Fibroblast of villous mesenchyme (primary cell): ENCODE measurements at regions not wholly inside any gene's neighbourhood (a gene's known extent, or its start where the extent isn't known, plus 50 kb on each side); places are given as distances from the start of the nearest gene placed in this dataset.
"Not testable (repeated sequence)": the region's sequence is repeated elsewhere in the genome, so short reads cannot be mapped to it uniquely, and the experiment has no call there.

Source experiments
- DNase-seq: peaks from one replicate; pipeline ENCODE4 v3.0.0-alpha.2; 2010; ENCODE audit warnings: low read depth
- H3K4me3 ChIP-seq: 2 replicates; pipeline ENCODE4 v1.5.1; 2011; ENCODE audit warnings: low read depth, mild to moderate bottlenecking, low read length
- TF ChIP-seq, protein P1 (sequence below): IDR thresholded peaks from 2 replicates; pipeline ENCODE4 v1.5.1; 2012; ENCODE audit warnings: low read depth, mild to moderate bottlenecking, low read length; ENCODE audit not compliant: insufficient read depth

GRCh38 chrX:85544609-85545008 lies 165.1 kb upstream of the POF1B start:
- H3K4me3 ChIP-seq, result no peak overlapping the region
- TF ChIP-seq, protein P1, sequence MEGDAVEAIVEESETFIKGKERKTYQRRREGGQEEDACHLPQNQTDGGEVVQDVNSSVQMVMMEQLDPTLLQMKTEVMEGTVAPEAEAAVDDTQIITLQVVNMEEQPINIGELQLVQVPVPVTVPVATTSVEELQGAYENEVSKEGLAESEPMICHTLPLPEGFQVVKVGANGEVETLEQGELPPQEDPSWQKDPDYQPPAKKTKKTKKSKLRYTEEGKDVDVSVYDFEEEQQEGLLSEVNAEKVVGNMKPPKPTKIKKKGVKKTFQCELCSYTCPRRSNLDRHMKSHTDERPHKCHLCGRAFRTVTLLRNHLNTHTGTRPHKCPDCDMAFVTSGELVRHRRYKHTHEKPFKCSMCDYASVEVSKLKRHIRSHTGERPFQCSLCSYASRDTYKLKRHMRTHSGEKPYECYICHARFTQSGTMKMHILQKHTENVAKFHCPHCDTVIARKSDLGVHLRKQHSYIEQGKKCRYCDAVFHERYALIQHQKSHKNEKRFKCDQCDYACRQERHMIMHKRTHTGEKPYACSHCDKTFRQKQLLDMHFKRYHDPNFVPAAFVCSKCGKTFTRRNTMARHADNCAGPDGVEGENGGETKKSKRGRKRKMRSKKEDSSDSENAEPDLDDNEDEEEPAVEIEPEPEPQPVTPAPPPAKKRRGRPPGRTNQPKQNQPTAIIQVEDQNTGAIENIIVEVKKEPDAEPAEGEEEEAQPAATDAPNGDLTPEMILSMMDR, result peak; percentile 42
- DNase-seq, result peak; percentile 0

GRCh38 chrX:85543866-85544265 lies 164.4 kb upstream of the POF1B start:
- DNase-seq, result no peak
- no peak overlapping the region for H3K4me3 ChIP-seq
- TF ChIP-seq, protein P1, result no peak

DNA sequence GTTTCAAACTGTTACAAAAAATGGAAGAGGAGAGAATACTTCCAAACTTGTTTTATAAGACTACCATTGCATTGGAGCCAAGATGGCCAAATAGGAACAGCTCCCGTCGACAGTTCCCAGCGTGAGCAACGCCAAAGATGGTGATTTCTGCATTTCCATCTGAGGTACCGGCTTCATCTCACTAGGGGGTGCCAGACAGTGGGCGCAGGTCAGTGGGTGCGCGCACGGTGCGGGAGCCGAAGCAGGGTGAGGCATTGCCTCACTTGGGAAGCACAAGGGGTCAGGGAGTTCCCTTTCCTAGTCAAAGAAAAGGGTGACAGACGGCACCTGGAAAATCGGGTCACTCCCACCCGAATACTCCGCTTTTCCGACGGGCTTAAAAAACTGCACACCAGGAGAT lies 149.7 kb upstream of the POF1B start:
- DNase-seq, H3K4me3 ChIP-seq: not testable (repeated sequence)

GRCh38 chrX:85517994-85518718 lies 138.7 kb upstream of the POF1B start:
- no peak overlapping the region for H3K4me3 ChIP-seq
- TF ChIP-seq, protein P1, result no peak
- DNase-seq, result no peak

DNA sequence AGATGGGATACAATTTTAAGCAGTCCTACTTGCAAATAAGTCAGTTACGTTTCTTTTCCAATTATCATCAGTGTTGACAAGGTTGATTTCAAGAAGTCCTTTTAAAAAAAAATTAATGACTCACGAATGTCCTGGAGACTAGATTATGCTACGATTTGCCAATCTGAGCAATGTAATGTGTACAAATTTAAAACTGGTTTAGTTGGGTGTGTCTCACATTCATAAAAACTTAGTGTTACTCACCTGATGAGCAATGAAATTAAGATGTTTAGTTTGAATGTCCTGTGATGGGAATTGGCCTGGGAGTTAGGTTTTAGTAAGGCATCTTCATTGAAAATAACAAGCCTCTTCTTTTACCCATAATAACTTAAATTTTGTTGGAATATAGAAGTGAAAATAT lies 136.7 kb upstream of the POF1B start:
- H3K4me3 ChIP-seq, result no peak overlapping the region
- DNase-seq, result no peak
- TF ChIP-seq, protein P1, result no peak

DNA sequence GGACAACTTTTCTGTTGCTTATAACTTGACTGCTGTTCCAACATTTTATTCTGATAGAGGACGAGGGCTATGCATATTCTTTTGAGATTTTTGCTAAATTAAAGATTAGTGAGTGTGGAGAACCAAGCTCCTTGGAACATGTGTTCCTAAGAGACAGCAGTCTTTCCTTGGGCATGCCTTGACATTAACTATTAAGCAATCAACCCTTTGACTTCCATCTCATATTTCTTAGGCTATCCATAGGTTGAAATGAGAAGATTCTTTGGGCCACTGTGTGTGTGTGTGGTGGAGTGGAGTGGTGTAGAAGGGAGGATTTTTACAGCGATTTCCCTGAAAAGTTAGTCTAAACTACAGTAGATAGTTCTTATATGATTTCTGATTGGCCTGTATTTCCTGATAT lies 127.4 kb upstream of the POF1B start:
- H3K4me3 ChIP-seq, result no peak overlapping the region
- TF ChIP-seq, protein P1, result no peak
- no peak for DNase-seq

DNA sequence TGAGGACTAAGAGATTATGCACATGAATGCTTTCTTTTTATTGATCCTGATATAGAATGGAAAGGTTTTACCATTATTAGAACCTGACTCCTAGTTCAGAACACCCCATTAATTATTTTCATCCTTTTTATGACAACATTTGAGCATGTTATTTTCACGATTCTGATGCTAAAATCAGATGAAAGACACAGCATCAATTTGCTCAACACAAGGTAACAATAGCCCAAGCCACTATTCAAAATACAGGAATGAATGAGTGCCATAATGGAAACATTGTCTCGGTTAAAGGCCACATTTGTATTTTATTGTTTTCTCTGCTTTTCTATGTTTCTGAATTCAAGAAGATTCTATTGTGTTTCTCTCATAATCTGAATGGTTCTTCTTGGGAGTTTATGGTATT lies 126.3 kb upstream of the POF1B start:
- no peak for DNase-seq
- no peak overlapping the region for H3K4me3 ChIP-seq
- TF ChIP-seq, protein P1, result no peak
